ENCODE measurements at regions not wholly inside any gene's neighbourhood (a gene's known extent, or its start where the extent isn't known, plus 50 kb on each side); places are given as distances from the start of the nearest gene placed in this dataset.
A peak's percentile ranks its signal among the peaks of the same experiment; 100 is the strongest.

DNA sequence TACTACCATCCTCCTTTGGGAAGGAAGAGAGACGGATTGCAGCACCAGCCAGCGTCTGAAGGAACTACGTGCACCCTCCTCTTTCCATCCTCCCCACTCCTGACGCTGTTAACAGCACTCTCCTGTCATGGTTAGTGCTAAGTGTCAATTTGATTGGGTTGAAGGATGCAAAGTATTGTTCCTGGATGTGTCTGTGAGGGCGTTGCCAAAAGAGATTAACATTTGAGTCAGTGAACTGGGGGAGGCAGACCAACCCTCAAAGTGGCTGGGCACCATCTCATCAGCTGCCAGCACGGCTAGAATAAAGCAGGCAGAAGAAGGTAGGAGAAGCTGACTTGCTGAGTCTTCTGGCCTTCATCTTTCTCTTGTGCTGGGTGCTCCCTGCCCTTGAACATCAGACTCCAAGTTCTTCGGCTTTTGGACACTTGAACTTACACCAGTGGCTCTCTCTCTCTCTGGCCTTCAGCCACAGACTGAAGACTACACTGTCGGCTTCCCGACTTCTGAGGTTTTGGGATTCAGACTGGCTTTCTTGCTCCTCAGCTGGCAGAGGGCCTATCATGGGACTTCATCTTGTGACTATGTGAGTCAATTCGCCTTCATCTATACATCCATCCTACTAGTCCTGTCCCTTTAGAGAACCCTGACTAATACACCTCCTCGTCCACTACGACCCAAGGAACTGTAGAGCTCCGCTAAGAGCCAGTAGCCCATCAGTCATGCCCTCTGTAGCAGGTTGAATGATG is 128.2 kb upstream of the HES1 start:
- no peak for TF ChIP-seq POLR2A (IDR thresholded peaks at IDR 0.05)
- TF ChIP-seq, protein P1, sequence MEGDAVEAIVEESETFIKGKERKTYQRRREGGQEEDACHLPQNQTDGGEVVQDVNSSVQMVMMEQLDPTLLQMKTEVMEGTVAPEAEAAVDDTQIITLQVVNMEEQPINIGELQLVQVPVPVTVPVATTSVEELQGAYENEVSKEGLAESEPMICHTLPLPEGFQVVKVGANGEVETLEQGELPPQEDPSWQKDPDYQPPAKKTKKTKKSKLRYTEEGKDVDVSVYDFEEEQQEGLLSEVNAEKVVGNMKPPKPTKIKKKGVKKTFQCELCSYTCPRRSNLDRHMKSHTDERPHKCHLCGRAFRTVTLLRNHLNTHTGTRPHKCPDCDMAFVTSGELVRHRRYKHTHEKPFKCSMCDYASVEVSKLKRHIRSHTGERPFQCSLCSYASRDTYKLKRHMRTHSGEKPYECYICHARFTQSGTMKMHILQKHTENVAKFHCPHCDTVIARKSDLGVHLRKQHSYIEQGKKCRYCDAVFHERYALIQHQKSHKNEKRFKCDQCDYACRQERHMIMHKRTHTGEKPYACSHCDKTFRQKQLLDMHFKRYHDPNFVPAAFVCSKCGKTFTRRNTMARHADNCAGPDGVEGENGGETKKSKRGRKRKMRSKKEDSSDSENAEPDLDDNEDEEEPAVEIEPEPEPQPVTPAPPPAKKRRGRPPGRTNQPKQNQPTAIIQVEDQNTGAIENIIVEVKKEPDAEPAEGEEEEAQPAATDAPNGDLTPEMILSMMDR (IDR thresholded peaks at IDR 0.05): no peak
- DNase-seq (no peak), ATAC-seq (no peak)
- Histone ChIP-seq H3K9me3 (no peaks in the 10 kb centered on the region), H3K4me1 (peaks cover 34% of the 10 kb centered on the region), H3K4me3 (no peak overlapping the region), H3K27me3 (no peaks in the 10 kb centered on the region), H3K27ac (no peak overlapping the region), H3K36me3 (replicated peaks in 1 of 2; ENCODE audit: insufficient read depth in 1 of 2, low read depth in 2 of 2) (no peaks in the 10 kb centered on the region)
- WGBS, 2 donors: 78 to 85% methylated on average over 13 of the region's 13 CpGs
- intact Hi-C loops (cut with DNase I): no loop called here

DNA sequence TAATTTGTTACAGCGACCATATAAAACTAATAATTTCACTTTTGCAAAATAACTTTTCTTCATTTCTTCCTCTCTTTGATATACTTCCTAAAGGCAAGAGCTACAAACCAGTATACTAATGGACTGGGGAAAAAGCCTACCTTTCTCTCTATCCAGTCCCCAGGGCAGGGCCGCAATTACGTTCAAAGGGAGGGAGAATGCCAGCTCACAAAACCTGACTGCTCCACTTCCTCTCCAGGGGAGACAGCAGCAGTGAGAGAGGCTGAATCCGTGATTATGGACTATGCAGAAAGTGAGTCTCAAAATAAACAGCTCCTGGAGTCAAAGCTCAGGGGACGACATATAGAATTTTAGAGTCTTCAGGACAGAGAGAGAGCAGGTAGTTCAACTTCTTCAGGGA is 126.9 kb upstream of the HES1 start:
- Histone ChIP-seq H3K36me3 (replicated peaks in 1 of 2; ENCODE audit: insufficient read depth in 1 of 2, low read depth in 2 of 2) (no peaks in the 10 kb centered on the region), H3K9me3 (no peaks in the 10 kb centered on the region), H3K27ac (no peak overlapping the region), H3K4me1 (peaks cover 21% of the 10 kb centered on the region), H3K27me3 (no peaks in the 10 kb centered on the region), H3K4me3 (no peak overlapping the region)
- DNase-seq (no peak), ATAC-seq (no peak)
- intact Hi-C loops (cut with DNase I): no loop called here
- TF ChIP-seq, protein P1 (IDR thresholded peaks at IDR 0.05): no peak
- no peak for TF ChIP-seq POLR2A (IDR thresholded peaks at IDR 0.05)
- WGBS, 2 donors: 85 to 87% methylated on average over 5 of the region's 5 CpGs

DNA sequence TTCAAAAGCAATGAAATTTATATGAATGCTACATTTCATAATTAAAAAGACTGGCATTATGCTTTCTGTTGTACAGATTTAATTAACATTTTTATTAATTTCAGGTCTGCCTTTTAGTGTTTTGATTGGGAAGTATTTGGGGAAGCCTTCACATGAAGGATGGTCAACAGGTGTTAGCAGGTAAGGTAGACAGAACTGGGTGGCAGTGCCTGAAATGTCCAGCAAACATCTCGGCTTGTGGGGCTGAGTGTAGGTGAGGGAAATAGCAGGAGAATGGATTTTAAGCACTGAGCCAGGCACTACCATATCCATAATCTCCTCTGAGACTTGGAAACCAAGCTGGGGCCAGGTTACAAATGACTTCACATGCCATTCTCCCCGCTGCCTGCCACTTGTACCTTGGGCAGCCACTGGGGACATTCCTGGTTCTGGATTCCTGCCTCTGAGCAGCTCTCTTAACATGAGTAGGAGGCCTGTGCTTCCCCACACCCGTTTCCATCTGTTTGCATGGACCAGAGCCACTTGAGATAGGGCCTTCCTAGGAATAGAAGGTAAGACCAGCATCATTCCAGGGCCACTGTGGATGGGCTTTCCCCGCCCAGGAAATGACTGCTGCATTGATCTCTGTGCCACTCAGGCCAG is 125.9 kb upstream of the HES1 start:
- Histone ChIP-seq H3K9me3 (no peaks in the 10 kb centered on the region), H3K36me3 (replicated peaks in 1 of 2; ENCODE audit: insufficient read depth in 1 of 2, low read depth in 2 of 2) (no peaks in the 10 kb centered on the region), H3K4me1 (peaks cover 11% of the 10 kb centered on the region), H3K27me3 (no peaks in the 10 kb centered on the region), H3K4me3 (no peak overlapping the region), H3K27ac (no peak overlapping the region)
- no peak for ATAC-seq
- 55 to 63% methylated on average over 4 of the region's 4 CpGs for WGBS, 2 donors
- TF ChIP-seq, protein P1 (IDR thresholded peaks at IDR 0.05): peak in 4 of 7 experiments; percentile 15 to 32 (median 26)
- TF ChIP-seq POLR2A (IDR thresholded peaks at IDR 0.05): no peak
- DNase-seq: peak in 3 of 4 donors; percentile 29 to 54 (median 53)
- intact Hi-C loops (cut with DNase I): no loop called here

DNA sequence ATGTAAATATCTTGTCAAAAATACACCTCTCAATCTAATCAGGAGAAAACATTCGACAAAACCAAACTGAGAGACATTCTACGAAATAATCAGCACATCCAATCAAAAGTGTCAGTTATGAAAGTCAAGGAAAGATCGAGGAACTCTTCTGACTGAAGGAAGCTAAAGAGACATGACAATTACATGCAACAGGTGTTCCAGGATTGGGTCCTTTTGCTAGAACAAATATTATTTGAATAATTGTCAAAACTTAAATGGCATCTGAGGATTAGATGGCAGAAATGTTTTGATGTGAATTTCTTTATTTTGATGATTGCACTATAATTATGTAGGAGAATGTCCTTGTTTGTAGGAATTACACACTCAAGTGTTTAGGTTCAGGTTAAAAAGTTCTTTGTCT is 124.1 kb upstream of the HES1 start:
- Histone ChIP-seq H3K9me3 (no peaks in the 10 kb centered on the region), H3K27ac (no peak overlapping the region), H3K27me3 (no peaks in the 10 kb centered on the region), H3K4me1 (no peaks in the 10 kb centered on the region), H3K4me3 (no peak overlapping the region), H3K36me3 (replicated peaks in 1 of 2; ENCODE audit: insufficient read depth in 1 of 2, low read depth in 2 of 2) (no peaks in the 10 kb centered on the region)
- TF ChIP-seq, protein P1 (IDR thresholded peaks at IDR 0.05): no peak
- TF ChIP-seq POLR2A (IDR thresholded peaks at IDR 0.05): no peak
- intact Hi-C loops (cut with DNase I): no loop called here
- no peak for DNase-seq
- 73 to 77% methylated on average over 3 of the region's 3 CpGs for WGBS, 2 donors
- no peak for ATAC-seq
